ENCODE measurements at regions not wholly inside any gene's neighbourhood (a gene's known extent, or its start where the extent isn't known, plus 50 kb on each side); places are given as distances from the start of the nearest gene placed in this dataset.
"Not testable (repeated sequence)": the region's sequence is repeated elsewhere in the genome, so short reads cannot be mapped to it uniquely, and the experiment has no call there.

DNA sequence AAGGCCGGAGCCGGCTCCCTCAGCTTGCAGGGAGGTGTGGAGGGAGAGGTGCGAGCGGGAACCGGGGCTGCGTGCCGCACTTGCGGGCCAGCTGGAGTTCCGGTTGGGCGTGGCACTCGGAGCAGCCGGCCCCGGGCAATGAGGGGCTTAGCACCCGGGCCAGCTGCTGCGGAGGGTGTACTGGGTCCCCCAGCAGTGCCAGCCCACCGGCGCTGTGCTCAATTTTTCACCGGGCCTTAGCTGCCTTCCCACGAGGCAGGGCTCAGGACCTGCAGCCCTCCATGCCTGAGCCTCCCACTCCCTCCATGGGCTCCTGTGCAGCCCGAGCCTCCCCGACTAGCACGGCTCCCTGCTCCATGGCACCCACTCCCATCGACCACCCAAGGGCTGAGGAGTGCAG, 62.2 kb upstream of the ANKRD55 start:
- DNase-seq (ENCODE audit: low read depth): not testable (repeated sequence)

- DNase-seq (ENCODE audit: low read depth): no peak
Measured at GRCh38 chr5:56294354-56294753, 61.2 kb upstream of the ANKRD55 start.

DNA sequence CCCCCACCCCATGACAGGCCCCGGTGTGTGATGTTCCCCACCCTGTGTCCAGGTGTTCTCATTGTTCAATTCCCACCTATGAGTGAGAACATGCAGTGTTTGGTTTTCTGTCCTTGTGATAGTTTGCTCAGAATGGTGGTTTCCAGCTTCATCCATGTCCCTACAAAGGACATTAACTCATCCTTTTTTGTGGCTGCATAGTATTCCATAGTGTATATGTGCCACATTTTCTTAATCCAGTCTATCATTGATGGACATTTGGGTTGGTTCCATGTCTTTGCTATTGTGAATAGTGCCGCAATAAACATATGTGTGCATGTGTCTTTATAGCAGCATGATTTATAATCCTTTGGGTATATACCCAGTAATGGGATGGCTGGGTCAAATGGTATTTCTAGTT, 59.7 kb upstream of the ANKRD55 start:
- DNase-seq (ENCODE audit: low read depth): not testable (repeated sequence)

- DNase-seq (ENCODE audit: low read depth): no peak
Measured at GRCh38 chr5:56291661-56292374, 58.7 kb upstream of the ANKRD55 start.

GRCh38 chr5:56291079-56291643, 58.0 kb upstream of the ANKRD55 start:
- DNase-seq (ENCODE audit: low read depth): no peak

GRCh38 chr5:56290378-56291078, 57.4 kb upstream of the ANKRD55 start:
- no peak for DNase-seq (ENCODE audit: low read depth)

GRCh38 chr5:56289602-56289987, 56.5 kb upstream of the ANKRD55 start:
- no peak for DNase-seq (ENCODE audit: low read depth)

- DNase-seq (ENCODE audit: low read depth): no peak
Measured at GRCh38 chr5:56288873-56289601, 55.9 kb upstream of the ANKRD55 start.

- no peak for DNase-seq (ENCODE audit: low read depth)
Measured at GRCh38 chr5:56286015-56286884, 53.1 kb upstream of the ANKRD55 start.

DNA sequence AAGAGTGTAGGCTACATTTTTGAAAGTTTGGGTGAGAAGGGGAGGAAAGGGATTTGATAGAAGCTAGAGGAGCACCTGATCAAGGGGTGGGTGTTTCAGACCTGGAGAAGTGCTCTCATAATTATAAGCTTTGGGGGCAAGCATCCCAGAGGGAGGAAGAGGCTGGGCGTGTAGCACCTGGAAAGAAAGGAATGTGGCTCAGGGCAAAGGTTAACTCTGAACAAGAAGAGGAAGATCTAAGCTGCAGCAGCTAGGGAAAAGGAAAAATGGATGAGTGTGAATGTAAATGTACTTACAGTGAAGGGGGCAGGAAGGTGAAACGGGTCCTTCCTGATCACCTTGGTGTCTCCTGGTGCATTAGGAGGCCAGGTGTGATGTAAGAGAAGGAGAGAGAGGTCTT, 49.8 kb upstream of the ANKRD55 start:
- DNase-seq (ENCODE audit: low read depth): no peak
